ENCODE measurements at regions not wholly inside any gene's neighbourhood (a gene's known extent, or its start where the extent isn't known, plus 50 kb on each side); places are given as distances from the start of the nearest gene placed in this dataset.
"Not testable (repeated sequence)": the region's sequence is repeated elsewhere in the genome, so short reads cannot be mapped to it uniquely, and the experiment has no call there.

GRCh38 chr15:84153655-84154140 lies 81.9 kb upstream of the GOLGA6L4 start:
- not testable (repeated sequence) for DNase-seq

GRCh38 chr15:84154314-84154713 lies 81.3 kb upstream of the GOLGA6L4 start:
- DNase-seq, result not testable (repeated sequence)

DNA sequence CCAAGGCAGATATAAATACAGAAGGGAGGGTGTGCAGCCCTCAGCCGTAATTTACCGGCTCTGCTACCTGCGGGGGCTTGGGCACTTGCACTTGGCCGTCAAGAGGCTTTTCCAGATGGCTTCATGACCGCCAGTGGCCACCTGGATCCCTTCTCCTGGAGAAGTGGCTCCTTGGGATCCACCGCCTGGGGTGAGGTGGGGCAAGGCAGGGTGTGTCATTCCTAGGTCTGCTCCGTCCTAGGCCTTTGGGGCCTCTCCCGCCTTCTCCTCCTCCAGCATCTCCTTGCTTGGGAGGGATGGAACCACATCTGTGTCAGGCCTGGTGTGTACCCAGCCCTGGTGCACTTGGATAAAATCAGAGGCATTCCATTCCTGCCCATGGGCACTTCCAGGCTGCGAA lies 80.8 kb upstream of the GOLGA6L4 start:
- DNase-seq, result not testable (repeated sequence)

DNA sequence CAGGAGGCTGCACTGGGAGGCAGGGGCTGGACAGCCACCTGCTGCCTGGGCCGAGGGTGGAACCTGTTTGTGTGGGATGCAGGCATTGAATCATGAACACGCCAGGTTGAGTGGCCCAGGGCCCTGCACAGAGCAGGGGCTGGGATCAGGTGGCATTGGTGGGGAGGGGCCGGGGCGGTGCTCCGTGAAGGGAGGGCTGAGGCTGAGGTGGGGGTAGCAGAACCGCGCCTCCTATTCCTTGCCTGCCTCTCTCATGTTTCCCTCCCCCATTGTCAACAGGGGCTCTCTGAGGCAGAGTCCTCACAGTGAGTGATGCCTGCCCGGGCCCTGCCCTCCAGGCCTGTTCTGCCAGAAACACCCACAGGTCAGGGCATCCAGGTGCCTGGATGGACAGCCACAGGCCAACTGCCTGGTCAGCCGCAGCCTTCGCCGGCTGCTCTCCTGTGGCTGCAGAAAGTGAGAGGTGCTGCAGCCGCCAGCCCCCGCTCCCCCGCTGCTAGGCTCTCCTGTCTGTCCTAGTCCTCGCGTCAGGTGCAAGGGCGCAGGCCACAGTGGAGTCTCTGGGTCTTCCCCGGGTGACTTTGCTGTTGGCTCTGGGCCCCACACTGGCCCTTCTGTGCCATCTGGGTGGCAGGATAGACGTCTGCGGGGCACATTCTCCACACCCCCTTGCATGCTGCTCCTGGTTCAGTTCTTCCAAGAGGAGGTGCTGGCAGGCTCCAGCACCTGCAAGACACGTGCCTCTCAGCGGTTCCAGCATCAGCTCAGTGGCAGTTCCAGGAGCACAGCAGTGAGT lies 79.6 kb upstream of the GOLGA6L4 start:
- DNase-seq, result not testable (repeated sequence)

- DNase-seq, result not testable (repeated sequence)
Measured at GRCh38 chr15:84156588-84156840, 79.1 kb upstream of the GOLGA6L4 start.

GRCh38 chr15:84157056-84157632 lies 78.4 kb upstream of the GOLGA6L4 start:
- DNase-seq, result not testable (repeated sequence)

DNA sequence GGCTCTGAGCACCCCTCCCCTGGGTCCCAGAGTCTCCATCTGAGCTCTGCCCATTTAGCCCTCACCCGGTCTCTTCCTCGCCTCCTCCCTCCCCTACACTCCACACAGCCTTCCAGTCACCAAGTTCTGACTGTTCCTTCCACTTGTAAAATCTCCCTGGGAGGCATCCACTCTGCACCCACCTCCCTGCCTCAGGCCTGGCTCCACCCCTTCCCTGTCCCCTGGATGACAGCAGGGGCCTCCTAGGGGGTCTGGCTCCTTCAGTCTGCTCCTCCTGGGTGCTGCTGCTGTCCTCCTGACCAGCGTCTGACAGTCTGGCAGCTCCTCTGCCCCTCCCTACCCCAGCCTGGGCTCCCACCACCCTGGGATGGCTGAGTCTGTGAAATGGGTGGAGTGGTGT lies 77.7 kb upstream of the GOLGA6L4 start:
- not testable (repeated sequence) for DNase-seq

- not testable (repeated sequence) for DNase-seq
Measured at GRCh38 chr15:84159346-84160269, 76.0 kb upstream of the GOLGA6L4 start.

GRCh38 chr15:84164423-84165292 lies 70.9 kb upstream of the GOLGA6L4 start:
- not testable (repeated sequence) for DNase-seq

GRCh38 chr15:84170029-84170428 lies 65.5 kb upstream of the GOLGA6L4 start:
- not testable (repeated sequence) for DNase-seq

- DNase-seq, result not testable (repeated sequence)
Measured at GRCh38 chr15:84173231-84173610, 62.4 kb upstream of the GOLGA6L4 start.
